Kidney epithelial cell (primary cell): ENCODE measurements at regions not wholly inside any gene's neighbourhood (a gene's known extent, or its start where the extent isn't known, plus 50 kb on each side); places are given as distances from the start of the nearest gene placed in this dataset.
"Not testable (repeated sequence)": the region's sequence is repeated elsewhere in the genome, so short reads cannot be mapped to it uniquely, and the experiment has no call there.

Experiments used
- DNase-seq: peaks from one replicate; pipeline ENCODE4 v3.0.0-alpha.2; 2010; ENCODE audit warnings: low read depth
- H3K27me3 ChIP-seq: 2 replicates; pipeline ENCODE4 v1.6.0; 2011; ENCODE audit warnings: low read length; ENCODE audit not compliant: control insufficient read depth, insufficient read depth
- H3K36me3 ChIP-seq: 2 replicates; pipeline ENCODE4 v1.5.1; 2011; ENCODE audit warnings: low read length; ENCODE audit not compliant: control insufficient read depth, insufficient read depth
- H3K4me3 ChIP-seq: 2 replicates; pipeline ENCODE4 v1.5.1; 2011; ENCODE audit warnings: low read depth, mild to moderate bottlenecking, control low read depth, low read length
- CTCF ChIP-seq: IDR thresholded peaks from 2 replicates; pipeline ENCODE4 v1.5.1; 2011; ENCODE audit warnings: mild to moderate bottlenecking, moderate library complexity, low read length, control low read depth, inconsistent platforms; ENCODE audit not compliant: insufficient read depth, poor library complexity, severe bottlenecking

- no peak for DNase-seq
- TF ChIP-seq CTCF: no peak
- Histone ChIP-seq H3K4me3 (no peak overlapping the region), H3K27me3 (no peaks in the 10 kb centered on the region), H3K36me3 (no peaks in the 10 kb centered on the region)
Observed at GRCh38 chr17:54662978-54663876, 237.4 kb upstream of the TOM1L1 start.

- Histone ChIP-seq H3K27me3 (no peaks in the 10 kb centered on the region), H3K4me3 (no peak overlapping the region), H3K36me3 (no peaks in the 10 kb centered on the region)
- no peak for TF ChIP-seq CTCF
- no peak for DNase-seq
Observed at GRCh38 chr17:54666559-54666958, 234.1 kb upstream of the TOM1L1 start.

GRCh38 chr17:54678158-54678557 is 222.5 kb upstream of the TOM1L1 start:
- Histone ChIP-seq H3K36me3 (no peaks in the 10 kb centered on the region), H3K27me3 (no peaks in the 10 kb centered on the region), H3K4me3 (no peak overlapping the region)
- no peak for TF ChIP-seq CTCF
- DNase-seq: no peak

- DNase-seq: no peak
- Histone ChIP-seq H3K4me3 (no peak overlapping the region), H3K27me3 (no peaks in the 10 kb centered on the region), H3K36me3 (no peaks in the 10 kb centered on the region)
- TF ChIP-seq CTCF: no peak
Observed at GRCh38 chr17:54680410-54680809, 220.2 kb upstream of the TOM1L1 start.

GRCh38 chr17:54694287-54694887 is 206.3 kb upstream of the TOM1L1 start:
- Histone ChIP-seq H3K27me3 (no peaks in the 10 kb centered on the region), H3K4me3 (no peak overlapping the region), H3K36me3 (no peaks in the 10 kb centered on the region)
- DNase-seq: no peak
- TF ChIP-seq CTCF: no peak

GRCh38 chr17:54712798-54713197 is 187.9 kb upstream of the TOM1L1 start:
- not testable (repeated sequence) for H3K27me3 ChIP-seq, DNase-seq, H3K4me3 ChIP-seq, H3K36me3 ChIP-seq
